ENCODE measurements at regions not wholly inside any gene's neighbourhood (a gene's known extent, or its start where the extent isn't known, plus 50 kb on each side); places are given as distances from the start of the nearest gene placed in this dataset.

DNA sequence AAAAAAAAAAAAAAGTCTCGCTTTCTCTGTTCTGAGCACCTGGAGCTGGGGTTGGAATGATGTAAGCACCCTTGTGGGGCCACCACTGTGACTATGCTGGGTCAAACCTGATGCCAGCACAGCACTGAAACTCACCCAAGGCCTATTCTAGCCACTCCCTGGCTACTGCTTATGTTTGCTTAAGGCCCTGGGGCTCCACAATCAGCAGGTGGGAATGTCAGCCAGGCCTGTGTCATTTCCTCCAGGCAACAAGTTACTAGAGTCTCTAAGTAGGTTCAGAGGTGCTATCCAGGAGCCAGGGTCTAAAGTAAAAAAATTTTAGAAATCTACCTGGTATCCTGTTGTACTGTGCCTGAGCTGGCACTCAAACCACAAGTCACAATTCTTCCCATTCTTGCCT is 1306.8 kb downstream of the STIM2 start:
- TF ChIP-seq, protein P1, sequence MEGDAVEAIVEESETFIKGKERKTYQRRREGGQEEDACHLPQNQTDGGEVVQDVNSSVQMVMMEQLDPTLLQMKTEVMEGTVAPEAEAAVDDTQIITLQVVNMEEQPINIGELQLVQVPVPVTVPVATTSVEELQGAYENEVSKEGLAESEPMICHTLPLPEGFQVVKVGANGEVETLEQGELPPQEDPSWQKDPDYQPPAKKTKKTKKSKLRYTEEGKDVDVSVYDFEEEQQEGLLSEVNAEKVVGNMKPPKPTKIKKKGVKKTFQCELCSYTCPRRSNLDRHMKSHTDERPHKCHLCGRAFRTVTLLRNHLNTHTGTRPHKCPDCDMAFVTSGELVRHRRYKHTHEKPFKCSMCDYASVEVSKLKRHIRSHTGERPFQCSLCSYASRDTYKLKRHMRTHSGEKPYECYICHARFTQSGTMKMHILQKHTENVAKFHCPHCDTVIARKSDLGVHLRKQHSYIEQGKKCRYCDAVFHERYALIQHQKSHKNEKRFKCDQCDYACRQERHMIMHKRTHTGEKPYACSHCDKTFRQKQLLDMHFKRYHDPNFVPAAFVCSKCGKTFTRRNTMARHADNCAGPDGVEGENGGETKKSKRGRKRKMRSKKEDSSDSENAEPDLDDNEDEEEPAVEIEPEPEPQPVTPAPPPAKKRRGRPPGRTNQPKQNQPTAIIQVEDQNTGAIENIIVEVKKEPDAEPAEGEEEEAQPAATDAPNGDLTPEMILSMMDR (IDR thresholded peaks at IDR 0.05; ENCODE audit: insufficient read depth, low read length) = no peak
- no peak for TF ChIP-seq POLR2AphosphoS5 (IDR thresholded peaks at IDR 0.05; ENCODE audit: low read depth)
- TF ChIP-seq GABPA (IDR thresholded peaks at IDR 0.05; ENCODE audit: low read depth) = no peak
- TF ChIP-seq, protein P2, sequence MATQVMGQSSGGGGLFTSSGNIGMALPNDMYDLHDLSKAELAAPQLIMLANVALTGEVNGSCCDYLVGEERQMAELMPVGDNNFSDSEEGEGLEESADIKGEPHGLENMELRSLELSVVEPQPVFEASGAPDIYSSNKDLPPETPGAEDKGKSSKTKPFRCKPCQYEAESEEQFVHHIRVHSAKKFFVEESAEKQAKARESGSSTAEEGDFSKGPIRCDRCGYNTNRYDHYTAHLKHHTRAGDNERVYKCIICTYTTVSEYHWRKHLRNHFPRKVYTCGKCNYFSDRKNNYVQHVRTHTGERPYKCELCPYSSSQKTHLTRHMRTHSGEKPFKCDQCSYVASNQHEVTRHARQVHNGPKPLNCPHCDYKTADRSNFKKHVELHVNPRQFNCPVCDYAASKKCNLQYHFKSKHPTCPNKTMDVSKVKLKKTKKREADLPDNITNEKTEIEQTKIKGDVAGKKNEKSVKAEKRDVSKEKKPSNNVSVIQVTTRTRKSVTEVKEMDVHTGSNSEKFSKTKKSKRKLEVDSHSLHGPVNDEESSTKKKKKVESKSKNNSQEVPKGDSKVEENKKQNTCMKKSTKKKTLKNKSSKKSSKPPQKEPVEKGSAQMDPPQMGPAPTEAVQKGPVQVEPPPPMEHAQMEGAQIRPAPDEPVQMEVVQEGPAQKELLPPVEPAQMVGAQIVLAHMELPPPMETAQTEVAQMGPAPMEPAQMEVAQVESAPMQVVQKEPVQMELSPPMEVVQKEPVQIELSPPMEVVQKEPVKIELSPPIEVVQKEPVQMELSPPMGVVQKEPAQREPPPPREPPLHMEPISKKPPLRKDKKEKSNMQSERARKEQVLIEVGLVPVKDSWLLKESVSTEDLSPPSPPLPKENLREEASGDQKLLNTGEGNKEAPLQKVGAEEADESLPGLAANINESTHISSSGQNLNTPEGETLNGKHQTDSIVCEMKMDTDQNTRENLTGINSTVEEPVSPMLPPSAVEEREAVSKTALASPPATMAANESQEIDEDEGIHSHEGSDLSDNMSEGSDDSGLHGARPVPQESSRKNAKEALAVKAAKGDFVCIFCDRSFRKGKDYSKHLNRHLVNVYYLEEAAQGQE (IDR thresholded peaks at IDR 0.05; ENCODE audit: insufficient replicate concordance, low read depth) = no peak

Data from HL-60 (cell line).